ENCODE measurements at regions not wholly inside any gene's neighbourhood (a gene's known extent, or its start where the extent isn't known, plus 50 kb on each side); places are given as distances from the start of the nearest gene placed in this dataset.

DNA sequence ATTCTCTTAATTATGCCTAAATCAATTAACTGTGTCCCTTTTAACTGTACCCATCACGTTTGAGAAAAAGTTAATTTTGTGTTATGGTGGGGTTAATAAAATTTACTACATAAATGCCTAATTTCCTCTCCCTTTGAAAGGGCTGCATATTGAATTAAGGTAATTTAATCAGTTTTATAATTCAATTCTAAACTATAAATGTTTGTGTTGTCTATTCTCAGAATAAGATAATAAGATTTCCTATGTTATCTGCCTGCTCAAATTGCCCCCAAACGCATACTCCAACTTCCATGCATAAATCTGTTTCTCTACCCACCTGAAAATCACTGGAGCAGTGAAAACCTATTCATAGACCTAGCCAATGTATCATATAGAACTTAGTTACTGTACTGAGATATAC, 1716.1 kb downstream of the SI start:
- no peak for TF ChIP-seq NFIX (CRISPR knock-in tag; IDR thresholded peaks at IDR 0.05; ENCODE audit: low read depth)
- TF ChIP-seq, protein P1, sequence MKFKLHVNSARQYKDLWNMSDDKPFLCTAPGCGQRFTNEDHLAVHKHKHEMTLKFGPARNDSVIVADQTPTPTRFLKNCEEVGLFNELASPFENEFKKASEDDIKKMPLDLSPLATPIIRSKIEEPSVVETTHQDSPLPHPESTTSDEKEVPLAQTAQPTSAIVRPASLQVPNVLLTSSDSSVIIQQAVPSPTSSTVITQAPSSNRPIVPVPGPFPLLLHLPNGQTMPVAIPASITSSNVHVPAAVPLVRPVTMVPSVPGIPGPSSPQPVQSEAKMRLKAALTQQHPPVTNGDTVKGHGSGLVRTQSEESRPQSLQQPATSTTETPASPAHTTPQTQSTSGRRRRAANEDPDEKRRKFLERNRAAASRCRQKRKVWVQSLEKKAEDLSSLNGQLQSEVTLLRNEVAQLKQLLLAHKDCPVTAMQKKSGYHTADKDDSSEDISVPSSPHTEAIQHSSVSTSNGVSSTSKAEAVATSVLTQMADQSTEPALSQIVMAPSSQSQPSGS (CRISPR knock-in tag; IDR thresholded peaks at IDR 0.05), result no peak
- no peak for TF ChIP-seq ZBTB11 (CRISPR knock-in tag; IDR thresholded peaks at IDR 0.05)
- TF ChIP-seq, protein P2, sequence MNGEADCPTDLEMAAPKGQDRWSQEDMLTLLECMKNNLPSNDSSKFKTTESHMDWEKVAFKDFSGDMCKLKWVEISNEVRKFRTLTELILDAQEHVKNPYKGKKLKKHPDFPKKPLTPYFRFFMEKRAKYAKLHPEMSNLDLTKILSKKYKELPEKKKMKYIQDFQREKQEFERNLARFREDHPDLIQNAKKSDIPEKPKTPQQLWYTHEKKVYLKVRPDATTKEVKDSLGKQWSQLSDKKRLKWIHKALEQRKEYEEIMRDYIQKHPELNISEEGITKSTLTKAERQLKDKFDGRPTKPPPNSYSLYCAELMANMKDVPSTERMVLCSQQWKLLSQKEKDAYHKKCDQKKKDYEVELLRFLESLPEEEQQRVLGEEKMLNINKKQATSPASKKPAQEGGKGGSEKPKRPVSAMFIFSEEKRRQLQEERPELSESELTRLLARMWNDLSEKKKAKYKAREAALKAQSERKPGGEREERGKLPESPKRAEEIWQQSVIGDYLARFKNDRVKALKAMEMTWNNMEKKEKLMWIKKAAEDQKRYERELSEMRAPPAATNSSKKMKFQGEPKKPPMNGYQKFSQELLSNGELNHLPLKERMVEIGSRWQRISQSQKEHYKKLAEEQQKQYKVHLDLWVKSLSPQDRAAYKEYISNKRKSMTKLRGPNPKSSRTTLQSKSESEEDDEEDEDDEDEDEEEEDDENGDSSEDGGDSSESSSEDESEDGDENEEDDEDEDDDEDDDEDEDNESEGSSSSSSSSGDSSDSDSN (IDR thresholded peaks at IDR 0.05; ENCODE audit: borderline replicate concordance in 1 of 2, low read depth in 2 of 2, low read length in 2 of 2), result no peak
- TF ChIP-seq CTCF (IDR thresholded peaks at IDR 0.05 in 2 of 3, conservative IDR thresholded peaks at IDR 0.05 in 1 of 3; ENCODE audit: insufficient read depth in 2 of 3, low read depth in 1 of 3, low read length in 3 of 3), result no peak
- TF ChIP-seq TAF15 (IDR thresholded peaks at IDR 0.05; ENCODE audit: low read depth, low read length), result no peak
- no peak for TF ChIP-seq FOXM1 (IDR thresholded peaks at IDR 0.05; ENCODE audit: low read depth)
- no peak for TF ChIP-seq FOXM1 (CRISPR knock-in tag; IDR thresholded peaks at IDR 0.05; ENCODE audit: low read depth)
- no peak for TF ChIP-seq POLR2AphosphoS5 (IDR thresholded peaks at IDR 0.05; ENCODE audit: control insufficient read depth, insufficient read depth, low read depth, low read length)
- TF ChIP-seq POLR2AphosphoS2 (IDR thresholded peaks at IDR 0.05; ENCODE audit: low read length), result no peak
